ENCODE measurements at regions not wholly inside any gene's neighbourhood (a gene's known extent, or its start where the extent isn't known, plus 50 kb on each side); places are given as distances from the start of the nearest gene placed in this dataset.

DNA sequence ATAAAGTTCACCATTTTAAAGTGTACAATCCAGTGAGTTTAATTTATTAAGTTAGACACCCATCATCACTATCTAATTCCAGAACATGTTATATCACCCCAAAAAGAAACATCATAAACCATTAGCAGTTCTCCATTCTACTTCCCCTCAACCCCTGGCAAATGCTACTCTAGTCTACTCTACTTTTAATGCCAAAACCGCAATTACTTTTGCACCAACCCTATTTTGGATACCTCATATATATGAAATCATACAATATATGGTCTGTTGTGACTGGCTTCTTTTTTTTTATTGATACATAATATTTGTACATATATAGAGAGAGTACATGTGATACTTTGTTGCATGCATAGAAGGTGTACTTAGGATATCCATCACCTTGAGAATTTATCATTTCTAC is 190.5 kb upstream of the RARB start:
- no peak for TF ChIP-seq CTCF (conservative IDR thresholded peaks at IDR 0.05)
- TF ChIP-seq EZH2 (IDR thresholded peaks at IDR 0.05; ENCODE audit: low read depth), result no peak

Data from PC-9 (cell line).